HG03442 (cell line): ENCODE measurements at regions not wholly inside any gene's neighbourhood (a gene's known extent, or its start where the extent isn't known, plus 50 kb on each side); places are given as distances from the start of the nearest gene placed in this dataset.
A peak's percentile ranks its signal among the peaks of the same experiment; 100 is the strongest.

Experiments
- ATAC-seq: cut with Tn5 transposase; IDR thresholded peaks from one replicate; pipeline ENCODE4 v1.9.1; 2021; ENCODE audit warnings: mild to moderate bottlenecking, moderate library complexity; ENCODE audit not compliant: unreplicated experiment

DNA sequence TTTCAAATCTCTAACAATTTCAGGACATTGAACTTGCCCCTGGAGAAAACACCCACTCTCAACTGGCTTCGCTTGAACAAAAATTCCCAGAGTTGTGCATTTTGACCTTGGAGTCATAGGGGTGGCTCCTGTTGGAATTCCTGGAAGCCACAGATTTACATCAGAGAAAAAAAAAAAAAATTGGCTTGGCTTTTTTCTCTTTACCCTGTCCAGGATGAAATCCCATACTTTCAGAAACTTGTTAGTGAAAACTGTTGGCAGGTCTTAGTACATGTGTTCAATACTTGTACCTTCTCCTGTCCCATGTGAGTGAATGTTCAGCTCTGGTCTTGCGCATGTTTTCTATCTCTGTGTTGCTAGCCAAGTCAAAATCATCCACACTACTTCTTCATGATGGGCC is 228.8 kb downstream of the TGFB2 start:
- ATAC-seq, result no peak

DNA sequence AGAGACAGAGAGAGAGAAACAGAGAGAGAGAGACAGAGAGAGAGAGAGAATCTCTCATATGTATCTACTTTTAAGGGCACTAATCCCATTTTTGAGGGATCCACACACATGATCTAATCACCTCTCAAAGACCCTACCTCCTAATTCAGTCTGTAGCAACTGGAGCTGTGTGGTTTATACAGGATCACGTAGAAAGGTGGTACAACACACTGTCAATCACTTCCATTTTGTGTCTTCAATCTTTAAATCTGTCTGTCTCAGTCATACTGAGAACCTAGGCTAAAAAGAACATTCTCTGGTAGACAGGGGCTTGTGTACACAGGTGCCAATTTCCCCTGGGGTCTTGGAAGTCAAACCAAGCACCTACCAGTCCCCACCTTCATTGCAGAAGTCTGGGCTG is 229.9 kb downstream of the TGFB2 start:
- ATAC-seq, result no peak

DNA sequence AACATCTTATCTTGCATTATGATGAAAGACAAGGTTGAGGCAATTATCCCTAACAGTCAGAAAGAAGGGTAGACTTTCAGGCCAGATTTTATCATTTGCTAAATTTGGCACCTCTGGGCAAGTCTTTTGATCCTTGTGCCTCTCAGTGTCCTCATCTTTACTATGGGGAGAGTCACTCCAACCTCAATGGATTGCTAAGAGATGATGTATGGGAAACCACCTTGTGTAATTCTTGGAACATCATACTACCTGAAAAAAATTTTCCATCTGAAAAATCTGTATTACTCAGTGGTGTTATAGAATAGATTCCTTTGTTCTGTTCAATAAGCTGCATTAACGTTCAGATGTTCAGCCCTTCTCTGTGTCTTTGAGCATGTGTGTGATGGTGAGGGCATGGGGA is 230.7 kb downstream of the TGFB2 start:
- ATAC-seq, result no peak

DNA sequence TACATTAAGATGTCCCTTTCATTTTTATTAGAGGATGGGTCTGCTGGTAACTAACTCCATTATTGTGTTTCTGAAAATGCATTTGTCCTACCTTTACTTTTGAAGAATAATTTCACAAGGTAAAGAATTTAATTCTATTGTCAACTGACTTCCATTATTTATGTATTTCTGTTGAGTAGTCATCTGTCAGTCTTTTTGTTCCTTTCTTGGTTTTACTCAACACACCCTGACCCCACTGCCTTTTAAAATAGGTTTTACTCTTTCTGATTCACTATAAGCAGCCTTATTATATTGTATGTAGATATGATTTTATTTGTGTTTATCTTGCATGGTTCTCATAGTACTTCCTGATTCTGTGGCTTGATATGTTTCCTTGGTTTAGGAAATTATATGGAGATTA is 237.5 kb downstream of the TGFB2 start:
- ATAC-seq, result no peak

DNA sequence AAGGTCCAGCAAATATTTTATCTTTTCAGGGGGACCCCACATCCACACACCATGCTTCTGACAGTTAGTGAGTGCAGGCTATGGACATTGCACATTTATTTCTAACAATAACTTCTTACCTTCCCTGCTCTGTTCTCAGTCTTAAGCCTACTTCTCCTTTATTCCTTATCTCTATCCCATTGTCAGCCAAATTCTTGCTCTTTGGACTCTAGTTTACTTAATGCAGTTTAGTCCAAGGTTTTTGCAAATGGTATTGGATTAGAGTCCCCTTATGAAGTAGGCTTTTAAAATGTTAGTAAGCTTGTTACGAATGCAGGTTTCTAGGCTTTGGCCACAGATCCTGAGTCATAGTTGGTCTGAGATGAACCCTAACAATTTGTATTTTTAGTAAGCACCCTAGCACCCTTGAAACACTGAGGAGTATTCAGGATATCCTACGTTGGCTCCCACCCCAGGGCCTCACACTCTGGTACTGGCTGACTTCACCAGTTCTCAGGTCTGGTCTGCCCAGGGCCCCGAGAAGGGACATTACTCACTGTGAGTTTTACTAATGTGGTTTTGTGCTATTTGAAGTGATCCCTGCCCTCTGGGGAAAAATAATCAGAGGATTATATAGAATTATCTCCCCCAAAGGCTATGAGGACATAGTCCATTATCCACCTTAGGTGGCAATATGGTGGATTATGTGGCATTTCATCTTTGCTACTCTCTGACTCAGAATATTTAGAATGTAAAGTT is 239.5 kb downstream of the TGFB2 start:
- no peak for ATAC-seq

DNA sequence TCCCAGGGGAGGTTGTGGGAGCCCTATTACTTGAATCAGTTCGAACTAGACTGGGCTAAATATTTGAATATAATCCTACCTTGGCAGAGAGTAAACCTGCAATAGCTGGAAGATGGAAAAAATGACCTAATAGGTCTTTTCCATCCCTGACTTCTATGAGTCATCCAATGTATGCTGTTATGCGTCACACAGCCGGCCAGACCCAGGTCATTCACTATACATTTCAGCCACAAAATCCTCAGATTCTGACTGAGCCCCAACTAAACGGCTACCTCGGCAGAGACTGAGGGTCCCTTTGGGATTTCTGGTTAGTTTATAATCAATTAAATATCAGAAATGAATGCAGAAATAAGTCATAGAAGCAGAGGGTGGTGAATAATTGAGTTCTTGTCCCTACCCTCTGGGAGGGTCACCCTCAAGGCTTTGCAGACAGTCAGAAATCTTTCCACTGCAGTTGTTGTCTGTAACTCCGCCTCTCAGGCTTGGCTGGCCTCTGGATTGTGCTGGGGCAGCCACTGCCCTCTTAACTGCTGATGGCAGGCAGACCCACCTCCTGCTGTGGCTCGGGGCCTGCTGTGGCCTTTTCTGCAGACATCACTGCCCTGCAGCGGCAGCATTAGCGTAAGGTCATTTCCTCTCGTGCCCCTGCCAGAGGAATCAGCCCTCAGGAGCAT is 240.5 kb downstream of the TGFB2 start:
- ATAC-seq, result peak; percentile 51

DNA sequence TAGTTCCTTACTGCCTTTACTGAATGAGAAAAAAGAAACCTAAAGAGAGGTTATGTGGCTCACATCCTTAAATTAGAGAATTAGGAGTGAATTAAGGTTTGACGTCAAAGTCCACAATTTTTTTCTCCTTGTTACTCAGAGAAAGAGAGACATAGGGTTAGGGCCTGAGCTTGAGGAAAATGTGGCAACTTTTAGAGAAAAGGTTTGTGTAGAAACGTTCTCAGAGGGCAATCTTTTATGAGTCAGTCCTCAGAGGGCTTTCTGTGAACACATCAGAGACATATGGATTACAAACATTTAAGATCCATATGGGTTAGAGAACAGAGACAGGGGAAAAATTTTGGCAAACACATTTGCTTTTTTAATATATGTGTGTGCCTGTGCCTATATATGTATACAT is 242.8 kb downstream of the TGFB2 start:
- no peak for ATAC-seq

DNA sequence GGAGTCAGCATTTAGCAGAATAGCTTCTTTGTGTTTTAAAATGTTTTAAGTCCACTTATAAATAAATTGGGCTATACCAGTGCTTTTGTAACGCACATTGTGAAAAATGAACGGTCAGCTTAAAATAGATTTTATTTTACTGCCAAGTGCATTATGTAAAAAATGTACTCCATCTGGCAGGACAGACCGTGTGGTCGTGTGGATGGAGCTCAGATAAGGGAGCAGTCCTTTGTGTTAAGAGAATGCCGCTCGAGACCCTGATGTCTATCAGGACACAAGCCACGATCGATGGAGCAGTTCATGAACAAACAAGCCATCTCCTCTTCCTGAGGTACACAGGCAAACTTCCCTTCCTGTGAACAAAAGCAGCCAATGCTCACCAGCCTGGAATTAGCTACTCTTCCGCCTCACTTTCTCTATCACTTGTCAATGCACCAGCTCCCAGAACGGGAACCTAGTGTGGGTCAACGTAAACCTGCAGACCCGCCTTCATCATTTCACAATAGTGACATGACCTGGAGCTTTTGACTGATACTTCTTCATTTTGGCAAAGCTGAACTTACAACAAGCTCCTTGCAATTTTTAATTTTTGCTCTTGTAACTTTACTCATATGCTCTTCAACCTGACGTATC is 243.5 kb downstream of the TGFB2 start:
- ATAC-seq, result no peak

DNA sequence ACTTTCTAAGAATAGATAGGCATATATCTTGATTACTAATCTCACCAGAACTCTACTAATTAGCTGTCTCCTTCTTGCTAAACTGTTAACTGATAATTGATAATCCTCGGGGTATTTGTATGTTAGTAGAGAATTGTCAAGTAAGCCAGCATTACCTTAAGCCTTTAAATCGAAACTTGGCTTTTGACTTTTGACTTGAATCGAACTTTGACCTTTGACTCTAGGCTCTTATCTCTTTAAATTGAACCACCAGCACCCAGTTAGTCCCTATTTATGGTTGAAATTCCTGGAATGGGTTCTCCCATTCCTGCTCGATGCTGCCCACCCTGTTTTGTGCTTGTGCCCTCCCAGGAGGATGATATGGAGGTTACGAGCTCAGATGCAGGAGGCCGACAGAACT is 244.4 kb downstream of the TGFB2 start:
- ATAC-seq, result no peak

DNA sequence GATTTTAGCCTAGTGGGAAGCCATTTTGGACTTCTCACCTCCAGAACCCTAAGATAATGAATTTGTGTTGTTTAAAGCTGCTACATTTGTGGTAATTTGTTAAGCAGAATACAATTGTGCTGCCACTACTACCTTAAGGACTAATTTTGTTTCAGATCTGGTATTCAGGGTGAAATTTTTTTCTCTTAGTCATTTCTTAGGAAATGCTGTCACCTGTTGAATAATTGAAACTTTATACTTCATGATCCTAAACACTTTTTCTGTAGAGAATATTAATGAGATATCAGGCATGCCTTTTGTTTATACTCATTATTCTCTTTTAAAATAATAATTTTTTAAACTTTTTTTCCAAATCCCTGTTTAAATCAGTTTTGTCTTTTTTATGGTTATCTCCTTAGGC is 246.8 kb downstream of the TGFB2 start:
- ATAC-seq, result no peak

DNA sequence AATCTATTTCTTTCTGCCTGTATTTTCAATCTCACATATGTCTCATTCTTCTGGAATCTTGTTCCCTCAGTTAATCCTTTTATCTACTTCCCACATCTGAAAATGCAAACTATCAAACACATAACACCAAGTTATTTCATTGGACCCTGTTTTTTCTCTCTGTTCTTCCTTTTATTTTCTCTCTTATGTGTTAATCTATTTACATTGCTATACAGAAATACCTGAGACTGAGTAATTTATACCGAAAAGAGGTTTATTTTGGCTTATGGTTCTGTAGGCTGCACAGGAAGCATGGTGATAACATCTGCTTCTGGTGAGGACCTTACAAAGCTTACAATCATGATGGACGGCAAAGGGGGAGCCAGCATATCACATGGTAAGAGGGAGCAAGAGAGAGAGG is 247.6 kb downstream of the TGFB2 start:
- ATAC-seq, result no peak

DNA sequence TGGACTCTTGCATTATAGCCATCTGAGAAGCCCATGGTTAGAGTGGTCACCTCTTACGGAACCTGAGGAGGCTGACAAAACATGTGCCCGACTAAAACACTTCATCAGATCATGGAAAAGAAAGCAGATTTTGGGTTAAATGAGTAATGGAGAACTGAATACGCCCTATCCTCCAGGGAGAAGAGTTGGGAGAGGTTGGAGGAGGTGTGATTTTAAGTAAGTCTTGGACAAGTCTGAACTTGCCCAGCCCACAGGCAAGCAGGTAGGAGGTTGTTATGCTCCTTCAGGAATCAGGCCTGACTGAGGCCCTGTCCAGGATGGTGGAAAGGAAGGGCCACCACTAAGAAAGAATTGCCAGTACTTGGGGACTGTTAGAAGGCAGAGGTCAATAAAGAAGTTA is 255.8 kb downstream of the TGFB2 start:
- ATAC-seq, result no peak

DNA sequence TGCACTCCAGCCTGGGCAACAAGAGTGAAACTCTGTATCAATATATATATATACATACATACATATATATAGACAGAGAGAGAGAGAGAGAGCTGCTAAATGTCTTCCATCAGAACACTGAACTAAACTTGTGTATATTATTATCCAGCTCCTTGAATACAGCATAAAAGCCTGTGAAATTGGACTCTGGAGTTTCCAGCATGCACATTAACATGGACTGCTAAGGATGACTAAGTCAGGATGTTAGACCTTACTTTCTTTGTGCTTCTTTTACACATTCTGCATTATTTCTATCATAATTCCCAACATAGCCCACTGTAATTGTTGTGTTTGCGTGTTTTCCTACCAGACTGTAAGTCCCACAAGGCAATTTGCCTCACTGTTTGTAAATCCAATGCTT is 259.1 kb downstream of the TGFB2 start:
- no peak for ATAC-seq

DNA sequence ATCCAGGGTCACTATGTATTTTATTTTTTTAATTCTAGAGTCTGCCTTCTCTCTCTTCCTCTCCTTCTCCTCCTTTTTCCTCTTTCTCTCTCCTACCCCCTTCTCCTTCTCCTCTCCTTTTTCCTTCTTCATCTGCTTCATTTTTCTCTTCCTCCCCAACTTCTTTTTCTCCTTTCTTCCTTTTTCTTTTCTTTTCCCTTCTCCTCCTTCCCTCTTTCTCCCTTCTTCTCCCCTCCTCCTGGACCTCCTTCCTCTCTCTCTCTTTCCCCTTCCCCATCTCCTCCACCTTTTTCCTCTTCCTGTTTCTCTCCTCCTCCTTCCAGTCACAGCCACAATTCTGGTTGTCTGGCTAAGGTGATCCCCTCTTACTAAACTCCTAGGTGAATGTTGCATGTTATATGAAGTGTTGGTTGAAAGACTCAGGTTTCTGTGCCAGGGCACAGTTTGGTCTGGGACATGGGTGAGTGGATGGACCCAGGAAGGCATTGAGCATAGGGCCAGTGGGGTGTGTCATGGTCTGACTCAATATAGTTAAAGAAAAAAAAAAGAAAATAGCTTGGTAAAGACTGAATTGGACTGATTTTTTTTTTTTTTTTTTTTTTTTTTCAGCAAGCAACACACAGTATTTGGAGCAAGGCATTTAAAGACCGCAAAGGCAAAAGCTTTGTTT is 266.9 kb downstream of the TGFB2 start:
- no peak for ATAC-seq

DNA sequence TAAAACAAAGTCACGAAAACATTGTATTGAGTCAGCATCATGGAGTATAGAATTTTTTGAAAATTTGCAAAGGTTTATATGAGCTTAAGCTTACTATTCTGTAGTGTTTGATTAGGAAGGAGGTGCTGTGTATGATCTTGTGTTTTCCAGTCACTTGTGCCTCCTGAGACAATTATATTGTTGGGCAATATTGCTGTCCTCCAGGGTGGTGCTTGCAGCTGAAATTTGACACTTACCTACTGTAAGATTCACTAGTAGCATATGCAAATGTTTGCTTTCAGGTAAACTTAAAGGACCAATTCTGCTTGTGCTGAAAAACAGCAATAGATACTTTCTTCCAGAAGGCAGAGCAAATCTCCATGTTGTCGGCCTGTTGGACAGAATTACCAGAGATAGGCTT is 268.0 kb downstream of the TGFB2 start:
- ATAC-seq, result no peak

DNA sequence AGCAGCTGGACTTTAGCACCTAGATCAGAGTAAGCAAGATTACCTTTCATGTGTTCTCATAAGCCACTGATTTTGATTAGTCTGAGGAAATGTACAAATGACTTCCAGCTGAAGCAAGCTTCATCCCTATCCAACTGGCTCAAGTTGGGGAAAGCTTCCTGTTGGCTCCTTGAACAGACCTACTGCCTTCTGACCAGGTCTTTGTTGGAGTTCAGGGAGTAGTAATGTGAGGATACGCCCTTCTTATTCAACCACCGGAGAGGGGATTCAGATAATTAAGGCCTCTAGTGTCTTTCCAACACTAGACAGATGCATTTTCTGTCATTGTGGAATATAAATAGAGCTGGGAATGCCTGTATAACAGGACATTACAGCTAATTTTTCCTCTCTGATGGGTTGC is 268.9 kb downstream of the TGFB2 start:
- ATAC-seq, result no peak

DNA sequence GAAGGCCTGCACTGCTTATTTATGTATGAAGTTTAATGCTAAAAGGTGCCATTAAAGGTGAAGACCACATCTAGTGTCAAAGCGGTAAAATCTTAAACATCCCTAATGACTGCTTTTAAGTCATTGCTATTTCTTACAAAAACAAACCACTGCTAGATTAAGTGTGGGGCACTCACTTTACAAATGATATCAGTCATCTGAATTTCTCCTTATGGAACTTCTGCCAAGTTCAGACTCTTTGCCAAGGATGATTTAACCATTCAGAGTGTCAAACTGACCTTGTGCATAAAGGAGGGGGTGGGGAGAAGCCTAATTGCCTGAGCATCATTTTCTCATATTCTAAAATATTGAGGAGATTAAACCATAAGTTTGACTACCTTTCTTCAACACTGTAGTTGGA is 271.5 kb downstream of the TGFB2 start:
- ATAC-seq, result no peak

DNA sequence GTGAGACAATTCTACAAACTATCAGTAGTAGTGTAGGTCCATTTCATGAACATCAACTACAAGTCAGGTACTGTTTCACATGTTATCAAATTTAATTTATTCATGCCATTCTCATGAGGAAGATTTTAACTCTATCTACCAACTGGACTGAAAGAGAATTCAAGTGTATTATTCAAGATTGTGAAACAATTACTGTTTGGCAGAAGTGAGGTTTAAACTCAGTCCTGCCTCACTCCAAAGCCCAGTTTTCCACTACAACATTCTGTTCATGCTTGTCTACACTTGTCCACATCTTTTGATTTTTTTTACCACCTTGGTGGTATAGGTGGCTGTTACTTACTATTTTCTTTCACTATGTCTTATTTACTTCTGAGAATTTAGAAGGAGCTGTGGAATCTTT is 272.9 kb downstream of the TGFB2 start:
- no peak for ATAC-seq

DNA sequence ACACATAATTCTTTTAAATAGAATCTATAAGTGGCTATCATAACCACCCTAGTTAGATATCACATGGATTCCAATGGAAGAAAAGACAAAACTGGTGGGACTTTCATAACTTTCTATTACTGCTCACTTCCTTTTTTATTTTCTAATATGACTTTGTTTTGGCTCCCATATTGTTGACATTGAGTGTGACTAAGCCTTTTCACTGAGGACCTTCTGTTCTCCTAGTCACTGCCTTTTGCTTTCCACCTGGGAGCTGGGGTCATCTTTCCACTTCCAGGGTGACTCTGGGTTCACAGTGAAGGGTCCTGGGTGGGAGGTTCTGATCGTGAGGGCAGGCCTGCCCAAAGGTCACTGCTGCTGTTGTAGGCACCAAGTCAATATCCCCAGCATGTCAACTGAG is 275.8 kb downstream of the TGFB2 start:
- ATAC-seq, result no peak

DNA sequence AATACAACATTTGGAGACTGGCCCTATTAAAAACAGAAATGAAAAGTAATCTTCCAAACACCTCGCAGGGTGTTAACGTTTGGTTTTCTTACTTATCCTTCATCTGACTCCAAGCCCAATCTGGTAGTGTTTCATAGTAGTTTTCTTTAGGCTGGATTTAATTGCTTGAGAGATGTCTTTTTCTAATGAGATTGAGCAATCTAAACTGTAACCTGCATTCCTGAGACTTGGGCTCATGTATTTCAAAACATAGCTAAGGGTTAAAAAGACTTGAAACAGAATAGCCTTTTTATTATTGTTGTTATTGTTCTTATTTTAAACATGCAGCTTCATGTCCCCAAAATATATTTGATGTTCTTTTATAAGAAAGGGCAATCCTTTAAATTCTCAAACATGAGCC is 278.9 kb downstream of the TGFB2 start:
- no peak for ATAC-seq

DNA sequence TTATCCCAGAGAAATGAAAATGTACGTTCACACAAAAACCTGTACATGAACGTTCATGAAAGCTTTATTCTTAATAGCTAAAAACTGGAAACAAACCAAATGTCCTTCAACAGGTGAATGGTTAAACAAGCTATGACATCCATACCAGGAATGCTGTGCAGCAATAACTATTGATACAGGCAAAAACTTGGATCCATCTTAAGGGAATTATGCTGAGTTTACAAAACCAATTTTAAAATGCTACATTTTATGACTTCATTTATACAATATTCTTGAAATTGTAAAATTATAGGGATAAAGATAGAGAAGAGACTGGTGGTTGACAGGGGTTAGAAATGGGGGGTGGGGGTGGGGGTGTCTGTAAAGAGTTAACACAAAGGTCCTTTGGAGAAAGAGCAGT is 280.3 kb downstream of the TGFB2 start:
- no peak for ATAC-seq
